ENCODE measurements at regions not wholly inside any gene's neighbourhood (a gene's known extent, or its start where the extent isn't known, plus 50 kb on each side); places are given as distances from the start of the nearest gene placed in this dataset.

GRCh38 chr15:87577336-87577735 lies 679.2 kb downstream of the NTRK3 start:
- TF ChIP-seq POLR2A (IDR thresholded peaks at IDR 0.05; ENCODE audit: low read depth, low read length) (no peak), POLR2AphosphoS5 (IDR thresholded peaks at IDR 0.05; ENCODE audit: low read depth, low read length) (no peak), POU2F2 (IDR thresholded peaks at IDR 0.05; ENCODE audit: low read depth, low read length) (no peak), TAF1 (IDR thresholded peaks at IDR 0.05; ENCODE audit: low read depth, low read length) (no peak), SPI1 (IDR thresholded peaks at IDR 0.05; ENCODE audit: low read depth, low read length) (no peak)
